HG03175 (cell line): ENCODE measurements at regions not wholly inside any gene's neighbourhood (a gene's known extent, or its start where the extent isn't known, plus 50 kb on each side); places are given as distances from the start of the nearest gene placed in this dataset.

ENCODE experiments used
- ATAC-seq: cut with Tn5 transposase; IDR thresholded peaks from one replicate; pipeline ENCODE4 v1.9.1; 2021; ENCODE audit warnings: mild to moderate bottlenecking, moderate library complexity; ENCODE audit not compliant: unreplicated experiment

DNA sequence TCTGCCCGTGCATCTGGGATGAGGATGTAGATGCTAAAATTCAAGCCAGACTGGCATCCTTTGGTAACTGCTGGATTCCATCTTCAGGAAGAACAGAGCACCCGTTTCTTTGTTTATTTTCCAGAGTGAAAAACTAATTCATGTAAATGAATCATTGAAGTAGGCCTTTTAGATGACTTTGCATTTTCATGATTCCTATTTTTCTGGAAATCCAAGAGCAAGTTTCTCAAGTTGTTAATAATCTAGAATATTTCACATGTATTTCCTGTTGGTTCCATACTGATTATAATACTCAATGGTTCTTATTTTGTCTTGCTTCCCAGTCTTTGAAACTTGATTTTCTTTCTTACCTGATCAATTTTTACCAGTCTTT lies 328.4 kb downstream of the LPIN1 start:
- no peak for ATAC-seq

DNA sequence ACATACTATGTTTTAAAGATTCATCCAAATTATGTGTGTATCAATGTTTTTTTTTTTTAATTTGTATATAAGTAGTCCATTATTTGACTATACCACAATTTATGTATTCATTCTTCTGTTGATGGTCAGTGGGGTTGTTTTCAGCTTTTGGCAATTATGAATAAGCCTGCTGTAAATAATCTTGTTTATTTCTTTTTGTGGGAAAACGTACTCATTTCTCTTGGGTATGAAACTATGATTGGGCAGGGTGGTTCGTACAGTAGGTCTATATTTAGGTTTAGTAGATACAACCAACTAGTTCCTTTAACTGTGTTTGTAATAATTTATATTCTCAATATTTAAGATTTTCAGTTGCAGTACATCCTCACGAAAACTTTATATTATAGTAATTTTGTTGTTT lies 329.2 kb downstream of the LPIN1 start:
- no peak for ATAC-seq

DNA sequence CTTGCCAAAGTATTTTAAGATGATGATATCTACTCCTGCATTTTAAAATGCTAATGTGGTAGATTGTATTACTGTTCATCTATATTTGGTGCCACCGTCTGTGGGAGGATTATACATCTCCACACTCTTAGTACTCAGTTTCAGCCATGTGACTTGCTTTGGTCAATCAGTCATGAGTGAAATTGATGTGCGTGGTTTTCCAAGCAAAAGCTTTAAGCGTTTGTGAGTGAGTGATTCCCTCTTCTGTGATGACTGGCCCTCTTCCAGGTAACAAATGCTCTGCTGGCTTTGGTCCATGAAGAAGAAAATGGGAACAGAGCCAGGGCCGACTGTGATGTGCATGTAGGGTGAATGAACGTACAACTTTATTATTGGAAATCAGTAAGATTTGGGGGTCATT lies 330.4 kb downstream of the LPIN1 start:
- no peak for ATAC-seq

DNA sequence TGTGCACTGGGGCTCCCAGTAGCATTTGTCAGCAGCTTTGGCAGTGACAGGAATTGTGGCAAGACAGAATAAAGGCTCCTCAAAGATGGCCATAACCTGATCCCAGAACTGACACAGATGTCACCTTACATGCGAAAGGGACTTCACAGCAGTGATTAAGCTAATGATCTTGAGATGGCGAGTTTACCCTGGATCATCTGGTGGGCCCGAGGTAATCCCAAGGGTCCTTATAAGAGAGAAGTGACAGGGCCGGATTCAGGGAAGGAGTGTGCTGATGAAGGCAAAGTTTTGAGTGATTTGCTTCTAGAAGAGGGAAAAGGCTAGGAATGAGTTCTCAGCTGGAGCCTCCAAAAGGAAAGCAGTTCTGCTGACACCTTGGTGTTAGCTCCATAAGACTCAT lies 333.9 kb downstream of the LPIN1 start:
- ATAC-seq, result no peak

DNA sequence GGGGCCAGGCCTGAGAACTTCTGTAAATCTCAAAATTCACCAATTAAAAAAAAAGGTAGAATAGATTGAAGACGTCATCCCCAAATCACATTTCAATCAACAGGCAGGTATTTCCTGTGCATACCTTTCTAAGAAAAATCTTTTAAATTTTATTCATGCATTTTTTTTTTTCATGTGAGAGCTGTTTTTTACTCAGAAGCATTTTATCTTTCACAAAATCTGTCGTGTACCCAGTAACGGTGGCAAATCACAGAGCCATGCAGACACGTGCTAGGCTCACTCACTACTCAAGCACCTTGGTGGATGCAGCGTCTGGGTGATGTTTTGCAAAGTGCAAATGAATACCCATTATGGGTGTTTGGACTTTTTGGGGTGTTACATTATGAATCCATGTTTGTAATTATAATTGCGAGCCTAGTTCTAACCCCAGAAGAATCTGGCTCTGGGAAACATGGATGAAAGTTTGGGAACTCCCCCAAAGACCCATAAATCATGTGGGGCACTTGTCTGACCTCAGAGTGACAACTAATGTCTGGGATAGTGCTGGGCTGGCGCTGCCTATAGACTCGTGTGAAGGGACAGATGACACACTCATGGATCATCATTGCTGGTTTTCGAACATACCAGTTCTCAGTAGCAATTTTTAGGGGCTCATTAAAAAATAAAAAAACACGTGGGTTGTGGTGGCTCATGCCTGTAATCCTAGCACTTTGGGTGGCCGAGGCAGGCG lies 335.2 kb downstream of the LPIN1 start:
- ATAC-seq, result no peak

DNA sequence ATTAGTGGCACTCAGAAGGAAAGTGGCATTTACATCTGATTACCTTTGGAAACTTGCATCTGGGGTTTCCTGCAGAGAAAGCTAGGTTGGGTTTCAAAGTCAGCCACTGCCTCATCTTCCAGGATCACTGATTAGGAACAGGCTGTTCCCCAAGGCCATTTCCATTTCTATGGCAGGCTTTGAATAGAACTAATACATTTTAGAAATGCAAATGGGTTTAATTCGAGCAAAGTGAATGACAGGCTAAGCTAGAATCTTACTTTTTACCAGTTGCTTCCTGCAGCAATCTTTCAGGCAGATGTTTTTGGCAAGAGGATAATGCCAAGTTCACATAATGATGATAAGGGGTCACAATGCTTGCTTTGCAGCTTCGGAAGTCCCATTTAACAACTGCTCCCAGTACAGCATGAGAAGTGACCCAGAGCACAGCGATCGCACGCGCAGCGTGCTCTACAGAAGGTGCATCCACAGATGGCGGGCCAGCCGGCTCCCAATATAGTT lies 336.7 kb downstream of the LPIN1 start:
- no peak for ATAC-seq

DNA sequence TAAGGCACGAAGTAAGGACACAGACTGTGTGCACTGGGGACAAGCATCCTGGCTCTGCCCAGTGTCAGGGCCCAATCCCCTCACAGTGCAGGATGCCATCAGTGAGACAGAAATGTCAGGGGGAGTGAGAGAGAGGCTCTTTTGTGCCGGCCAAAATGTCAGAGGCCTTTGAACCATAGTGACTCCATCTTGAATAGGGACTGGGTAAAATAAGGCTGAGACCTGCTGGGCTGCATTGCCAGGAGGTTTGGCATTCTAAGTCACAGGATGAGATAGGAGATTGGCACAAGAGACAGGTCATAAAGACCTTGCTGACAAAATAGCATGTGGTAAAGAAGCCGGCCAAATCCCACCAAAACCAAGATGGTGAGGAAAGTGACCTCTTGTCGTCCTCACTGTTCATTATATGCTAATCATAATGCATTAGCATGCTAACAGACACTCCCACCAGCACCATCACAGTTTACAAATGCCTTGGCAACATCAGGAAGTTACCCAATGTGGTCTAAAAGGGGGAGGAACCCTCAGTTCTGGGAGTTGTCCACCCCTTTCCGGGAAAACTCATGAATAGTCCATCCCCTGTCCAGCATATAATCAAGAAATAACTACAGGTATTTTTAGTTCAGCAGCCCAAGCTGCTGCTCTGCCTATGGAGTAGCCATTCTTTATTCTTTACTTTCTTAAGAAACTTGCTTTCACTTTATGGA lies 337.4 kb downstream of the LPIN1 start:
- no peak for ATAC-seq

DNA sequence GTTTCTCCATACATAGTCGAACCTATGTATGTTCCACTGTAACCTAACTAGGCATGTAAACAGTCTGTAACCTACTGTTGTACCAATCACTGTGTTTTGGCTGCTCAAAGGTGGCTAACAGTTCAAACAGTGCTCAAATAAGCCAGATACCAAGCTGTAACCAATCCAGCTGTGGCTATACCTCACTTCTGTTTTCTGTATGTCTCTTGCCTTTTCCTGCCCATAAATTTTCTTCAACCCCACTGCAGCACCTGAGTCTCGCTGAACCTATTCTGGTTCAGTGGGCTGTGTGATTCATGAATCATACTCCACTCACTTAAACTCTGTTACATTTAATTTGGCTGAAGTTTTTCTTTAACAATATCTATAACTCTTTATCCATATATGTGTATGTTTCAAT lies 340.7 kb downstream of the LPIN1 start:
- no peak for ATAC-seq

DNA sequence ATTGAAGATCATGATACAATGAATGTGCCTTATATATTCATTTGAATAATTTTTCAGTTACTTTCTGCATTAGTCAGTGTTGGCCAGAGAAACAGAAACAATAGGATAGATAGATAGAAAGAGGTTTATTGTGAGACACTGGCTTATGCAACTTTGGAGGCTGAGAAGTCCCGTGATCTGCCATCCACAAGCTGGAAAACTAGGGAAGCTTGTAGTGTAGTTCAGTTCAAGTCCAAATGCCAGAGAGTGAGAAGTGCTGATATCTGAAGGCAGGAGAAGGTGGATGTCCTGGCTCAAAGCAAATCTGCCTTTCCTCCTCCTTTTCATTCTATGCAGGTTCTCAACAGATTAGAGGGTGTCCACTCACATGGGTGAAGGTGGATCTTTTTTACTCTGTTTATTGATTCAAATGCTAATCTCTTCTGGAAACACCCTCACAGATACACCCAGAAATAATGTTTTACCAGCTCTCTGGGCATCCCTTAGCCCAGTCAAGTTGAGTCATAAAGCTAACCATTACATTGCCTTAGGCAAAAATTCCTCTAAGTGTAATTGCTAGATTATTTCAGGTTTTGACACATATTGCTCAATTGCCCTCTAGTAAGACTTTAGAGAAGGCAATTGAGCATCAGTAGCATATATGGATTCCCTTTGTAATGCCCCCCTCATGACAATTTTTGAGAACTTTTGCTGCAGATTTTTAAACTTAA lies 341.4 kb downstream of the LPIN1 start:
- no peak for ATAC-seq

DNA sequence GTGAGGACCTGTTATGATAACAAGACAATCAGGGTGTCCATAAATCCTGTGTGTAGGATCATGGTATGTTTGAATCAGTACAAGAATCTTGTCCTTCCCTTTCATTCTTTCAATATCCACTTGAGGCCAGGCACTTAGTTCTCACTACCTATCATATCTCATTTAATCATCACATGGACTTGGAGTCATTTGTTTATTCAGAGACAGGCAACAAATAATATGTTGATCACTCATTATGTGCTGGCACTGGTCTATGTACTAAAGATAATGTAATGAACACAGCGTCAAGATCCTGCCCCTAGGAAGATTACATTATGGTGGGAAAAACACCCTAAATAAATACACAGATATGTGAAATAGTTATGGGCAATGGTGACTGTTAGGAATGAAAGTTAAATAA lies 342.6 kb downstream of the LPIN1 start:
- ATAC-seq, result no peak

DNA sequence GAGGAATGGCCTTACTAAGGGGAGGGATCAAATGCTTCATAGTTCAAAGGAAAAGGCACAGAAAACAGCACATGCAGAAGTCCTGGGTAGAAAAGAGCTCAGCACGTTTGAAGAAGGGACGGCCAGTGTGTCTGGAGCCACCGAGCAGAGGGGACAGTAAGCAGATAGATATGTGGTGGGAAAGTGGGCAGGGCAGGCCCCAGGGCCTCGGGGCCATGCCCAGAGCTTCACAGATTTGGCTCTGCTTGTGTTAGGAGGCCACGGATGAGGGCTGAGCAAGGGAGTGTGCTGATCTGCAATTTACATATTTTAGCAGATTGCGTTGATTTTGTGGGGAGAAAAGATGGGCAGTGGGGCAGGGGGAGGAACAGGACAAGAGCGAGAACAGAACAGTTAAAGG lies 343.1 kb downstream of the LPIN1 start:
- ATAC-seq, result no peak

DNA sequence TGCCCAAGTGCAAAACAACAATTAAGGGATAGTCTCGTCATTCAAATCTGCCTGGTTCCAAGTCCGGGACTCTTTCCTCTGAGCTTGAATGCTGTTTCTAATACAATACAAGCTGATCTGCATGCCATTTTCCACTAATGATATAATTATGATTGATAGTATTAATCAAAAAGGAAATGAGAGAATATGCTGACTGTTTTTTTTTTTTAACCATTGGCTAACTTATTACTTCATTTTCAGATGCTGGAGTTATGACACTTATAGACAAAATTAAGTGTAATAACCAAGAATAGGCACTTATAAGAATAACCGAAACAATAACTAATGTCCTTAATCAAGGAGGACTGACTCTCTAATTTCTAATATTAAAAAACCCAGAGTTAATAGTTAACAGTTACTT lies 343.6 kb downstream of the LPIN1 start:
- ATAC-seq, result no peak

DNA sequence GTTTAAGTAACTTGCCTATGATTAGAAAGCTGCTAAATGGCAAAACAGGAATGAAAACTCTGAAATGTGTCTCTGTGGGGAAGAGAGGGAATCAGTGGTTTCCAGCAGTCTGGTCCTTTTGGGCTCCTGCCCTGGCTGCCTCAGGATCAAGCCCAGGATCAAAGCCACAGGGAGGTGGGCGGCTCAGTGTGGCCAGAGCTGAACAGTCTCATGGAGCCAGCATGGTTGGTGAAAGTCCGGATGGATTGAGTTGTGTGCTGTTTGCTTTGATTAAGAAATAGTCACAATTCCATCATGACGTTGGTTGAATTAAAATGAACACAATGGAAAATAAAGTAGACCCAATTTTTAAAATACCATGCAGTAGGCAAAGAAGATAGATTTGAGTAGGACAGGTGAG lies 344.2 kb downstream of the LPIN1 start:
- ATAC-seq, result no peak

DNA sequence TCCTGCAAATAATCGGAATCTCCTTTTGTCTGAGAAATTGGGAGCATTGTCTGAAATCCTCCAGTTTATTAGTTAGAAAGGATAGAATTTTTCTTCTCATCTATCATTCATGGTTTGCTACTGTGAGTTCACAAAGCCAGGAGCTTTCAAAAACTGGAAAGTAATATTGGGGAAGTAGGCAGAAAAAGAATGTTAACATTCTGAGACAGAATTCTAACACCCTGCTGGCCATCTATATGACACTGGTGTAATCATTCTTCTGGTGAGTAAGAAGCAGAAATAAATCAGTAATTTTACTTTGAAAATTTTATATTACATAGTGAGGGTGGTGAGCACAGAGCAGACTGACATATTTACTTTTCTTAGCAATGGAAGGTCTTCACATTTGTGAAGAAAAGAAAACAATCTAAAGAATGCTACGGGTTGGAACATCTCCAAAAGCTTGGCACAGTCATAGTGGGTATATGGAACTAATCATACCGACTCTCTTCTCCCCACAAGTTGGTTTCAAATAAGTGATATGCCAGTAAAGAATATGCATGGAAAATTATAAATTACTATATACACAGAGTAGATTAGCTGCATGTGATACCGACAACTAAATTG lies 344.9 kb downstream of the LPIN1 start:
- ATAC-seq, result no peak

DNA sequence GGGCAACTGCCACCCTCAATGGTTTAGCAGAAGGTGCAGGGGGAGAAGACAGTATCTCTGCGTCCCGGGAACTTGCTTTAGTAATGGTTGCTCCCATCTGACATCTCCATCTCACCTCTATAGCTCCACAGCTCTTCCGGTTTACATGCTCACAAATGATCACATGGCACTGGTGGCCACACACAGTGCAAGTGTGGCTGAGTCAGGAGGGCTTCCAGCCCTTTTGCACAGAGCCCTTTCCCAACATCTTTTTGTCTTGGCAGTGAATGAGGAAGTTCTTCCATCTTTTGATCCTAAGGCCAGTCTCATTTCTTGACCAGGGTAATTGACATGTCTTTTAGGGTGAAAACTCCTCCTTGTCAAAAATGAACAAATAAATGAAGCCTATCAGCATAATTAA lies 347.7 kb downstream of the LPIN1 start:
- no peak for ATAC-seq

DNA sequence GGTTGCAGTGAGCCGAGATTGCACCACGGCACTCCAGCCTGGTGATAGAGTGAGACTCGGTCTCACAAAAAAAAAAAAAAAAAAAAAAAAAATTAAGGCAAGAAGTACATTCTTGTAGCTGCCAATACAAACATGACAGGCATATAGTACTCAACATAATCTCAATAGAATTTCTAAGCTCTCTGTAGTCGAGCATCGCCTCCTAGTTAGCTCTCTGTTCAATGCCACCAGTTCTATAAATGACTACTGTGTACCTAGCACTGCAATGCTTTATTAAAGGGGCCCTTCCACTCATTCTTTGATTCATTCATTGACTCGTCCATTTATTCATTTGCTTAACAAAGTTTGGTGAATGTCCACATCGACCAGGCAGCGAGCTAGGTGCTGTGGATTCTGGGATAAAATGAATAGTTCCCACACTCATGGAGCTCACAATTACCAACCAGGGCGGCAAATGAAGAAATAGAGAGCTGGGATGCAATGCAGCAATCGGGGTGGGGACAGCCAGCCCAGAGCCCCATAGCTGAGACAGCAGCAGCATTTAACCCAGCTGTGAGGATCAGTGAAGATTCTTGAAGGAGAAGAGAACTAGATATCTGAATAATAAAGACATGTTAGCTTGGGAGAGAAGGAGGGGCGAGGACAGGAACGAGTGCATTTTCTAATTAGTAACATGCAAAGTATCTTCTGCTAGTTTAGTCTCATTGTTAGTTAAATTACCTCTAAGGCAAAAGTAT lies 349.8 kb downstream of the LPIN1 start:
- ATAC-seq, result no peak

DNA sequence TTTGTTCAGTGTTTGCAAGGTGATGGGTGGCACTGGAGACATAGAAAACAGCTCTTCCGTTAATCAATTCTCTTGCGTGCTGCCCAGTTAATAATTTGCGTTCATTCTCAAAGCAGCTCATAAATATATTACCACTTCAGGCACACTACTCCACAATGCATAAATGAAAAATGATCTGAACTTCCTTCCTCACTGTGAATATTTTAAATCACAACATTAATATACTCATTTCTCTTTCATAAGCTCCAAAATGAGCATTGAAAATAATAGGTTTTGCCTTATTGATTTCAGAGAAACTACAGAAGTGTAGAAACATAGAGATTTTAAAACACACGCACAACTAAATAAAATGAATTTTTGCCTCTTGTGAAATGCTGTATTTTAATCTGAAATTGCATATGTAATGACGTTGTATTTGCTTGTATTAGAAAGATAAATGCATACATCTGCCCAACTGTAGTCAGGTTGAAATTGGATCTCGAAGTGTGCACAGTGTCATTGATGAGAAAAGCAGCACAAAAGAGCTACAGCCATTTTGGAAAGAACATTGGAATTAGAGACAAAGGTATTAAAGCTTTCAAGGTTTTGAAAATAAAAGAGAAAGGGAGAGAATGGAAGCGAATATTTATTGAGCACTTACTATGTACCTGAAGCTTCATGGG lies 350.5 kb downstream of the LPIN1 start:
- ATAC-seq, result no peak

DNA sequence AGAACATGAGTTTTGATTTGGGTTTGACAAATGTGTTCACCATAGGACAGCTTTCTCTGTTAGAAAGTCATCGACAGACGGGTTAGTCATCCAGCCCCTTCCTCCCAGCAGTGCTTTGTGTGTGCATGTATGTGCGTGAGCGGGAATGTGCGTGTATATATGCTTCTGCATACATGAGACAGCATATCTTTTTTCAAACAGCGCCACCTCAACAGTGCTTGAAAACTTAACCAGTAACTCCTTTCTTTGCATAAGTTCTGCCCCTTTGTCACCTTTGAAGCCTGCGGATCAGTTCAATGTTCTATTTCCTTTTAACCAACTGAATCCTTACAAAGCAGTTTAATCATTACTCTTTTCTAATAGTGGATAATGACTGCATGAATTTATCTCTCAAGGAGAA lies 351.4 kb downstream of the LPIN1 start:
- ATAC-seq, result no peak

DNA sequence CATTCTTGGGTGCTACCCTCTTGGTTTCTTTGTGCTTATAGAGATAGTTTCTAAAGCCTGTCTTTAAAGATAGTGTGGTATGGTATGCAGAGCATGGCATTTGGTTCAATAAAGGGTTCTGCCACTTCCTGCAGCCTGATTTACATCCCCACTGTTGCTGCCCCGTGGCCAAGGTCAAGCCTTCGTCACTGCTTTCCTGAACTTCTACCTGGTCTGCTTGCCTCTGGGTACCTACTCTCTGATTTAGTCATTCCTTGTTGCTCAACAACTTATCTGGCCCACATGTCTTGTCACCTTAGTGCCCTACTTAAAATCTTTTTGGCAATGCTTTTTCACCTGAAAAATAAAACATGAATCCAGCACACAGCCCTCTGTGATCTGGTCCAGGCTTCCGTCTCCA lies 352.9 kb downstream of the LPIN1 start:
- no peak for ATAC-seq

DNA sequence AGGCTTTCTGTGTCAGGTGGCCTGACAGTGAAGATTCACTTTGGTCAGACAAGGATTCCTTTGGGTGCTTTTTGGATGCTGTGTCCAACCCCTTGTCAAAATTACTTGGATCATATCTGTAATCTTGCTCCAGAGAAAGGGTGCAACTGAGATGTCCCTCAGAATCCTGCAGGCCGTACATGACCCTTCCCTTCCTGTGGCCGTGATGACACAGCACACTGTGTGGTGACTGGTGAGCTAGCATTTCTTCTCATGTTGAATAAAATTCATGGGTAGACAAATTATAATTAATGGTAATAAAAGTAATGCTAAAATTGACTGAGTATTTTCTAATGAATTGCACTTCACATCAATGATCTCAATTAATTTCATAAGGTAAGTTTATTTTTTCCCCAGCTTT lies 356.2 kb downstream of the LPIN1 start:
- no peak for ATAC-seq
